HCT116 (cell line): ENCODE measurements at regions not wholly inside any gene's neighbourhood (a gene's known extent, or its start where the extent isn't known, plus 50 kb on each side); places are given as distances from the start of the nearest gene placed in this dataset.

Source experiments
- ATAC-seq: fragments of 200-7000 bp; cut with Tn5 transposase; 2 replicates; pipeline ENCODE4 v1.9.1; 2020; ENCODE audit warnings: mild to moderate bottlenecking, moderate library complexity
- BruUV-seq: library from RNA; stranded (reverse); fragments of 400-500 nt; replicated peaks from 2 replicates; lab custom pipeline; 2021; lab: Mats Ljungman, UMichigan
- CTCF ChIA-PET: fragments of 300-600 bp; sonication (Branson Sonifier 250); formaldehyde crosslinking; loops from one replicate; lab custom pipeline; 2021; ENCODE audit warnings: antibody characterized with exemption; lab: Charles Lee
- POLR2A ChIA-PET: fragments of 300-600, 350-600 bp; sonication (Branson Sonifier 250); formaldehyde crosslinking; loops from one replicate; lab custom pipeline; 2021; ENCODE audit warnings: antibody characterized with exemption; lab: Charles Lee
- RAD21 ChIA-PET, 2 experiments: fragments of 300-600 bp; sonication (Branson Sonifier 250); formaldehyde crosslinking; loops; one replicate each; lab custom pipeline; 2023; ENCODE audit warnings: low total read pairs in 2 of 2; ENCODE audit not compliant: uncharacterized antibody in 2 of 2, unreplicated experiment in 2 of 2, low non-redundant PET in 1 of 2; lab: Charles Lee
- DNase-seq: peaks from one replicate; pipeline ENCODE4 v3.0.0-alpha.2; 2010; ENCODE audit warnings: low read depth, low spot score
- H2AFZ ChIP-seq: fragments of 200-600 bp; shearing (Covaris generic), sonication (generic); 2 replicates; pipeline ENCODE4 v1.6.1; 2017; ENCODE audit warnings: low read depth, mixed run types, mixed read lengths, antibody characterized with exemption, low read length; ENCODE audit not compliant: poor library complexity, severe bottlenecking
- H3K27ac ChIP-seq: 2 replicates; pipeline ENCODE4 v1.5.1; 2012; ENCODE audit warnings: low read depth, low read length
- H3K27me3 ChIP-seq: fragments of 200-600 bp; sonication (generic); 2 replicates; pipeline ENCODE4 v1.6.1; 2016; ENCODE audit warnings: mixed run types, low read length, mixed read lengths; ENCODE audit not compliant: insufficient read depth
- H3K36me3 ChIP-seq, 2 experiments: fragments of 200-500 bp in 1 of 2; fragments of 200-600 bp in 1 of 2; sonication (Bioruptor generic) in 1 of 2; sonication (generic) in 1 of 2; 2 replicates each; pipeline versions ENCODE4 v1.5.1 to v1.6.1; 2014 to 2016; ENCODE audit warnings: low read length in 2 of 2, inconsistent platforms in 1 of 2, mixed read lengths in 1 of 2, mixed run types in 1 of 2; ENCODE audit not compliant: insufficient read depth in 2 of 2, control insufficient read depth in 1 of 2
- H3K4me1 ChIP-seq, 2 experiments: fragments of 200-600 bp in 1 of 2; sonication (generic) in 1 of 2; 2 replicates each; pipeline versions ENCODE4 v1.5.1 to v1.6.1; 2012 to 2017; ENCODE audit warnings: low read length in 2 of 2, inconsistent platforms in 1 of 2, mild to moderate bottlenecking in 1 of 2, mixed read lengths in 1 of 2, mixed run types in 1 of 2, moderate library complexity in 1 of 2; ENCODE audit not compliant: insufficient read depth in 2 of 2, control insufficient read depth in 1 of 2
- H3K4me2 ChIP-seq: fragments of 200-600 bp; sonication (generic); 2 replicates; pipeline ENCODE4 v1.6.1; 2017; ENCODE audit warnings: mixed run types, low read length, mixed read lengths
- H3K4me3 ChIP-seq, 2 experiments: fragments of 200-600 bp in 1 of 2; sonication (generic) in 1 of 2; replicated peaks in 1 of 2; 2 replicates each; pipeline ENCODE4 v1.5.1; 2011 to 2016; ENCODE audit warnings: low read length in 2 of 2, control low read depth in 1 of 2, low read depth in 1 of 2, mild to moderate bottlenecking in 1 of 2, mixed read lengths in 1 of 2, mixed run types in 1 of 2
- H3K79me2 ChIP-seq: fragments of 200-600 bp; sonication (generic); 2 replicates; pipeline ENCODE4 v1.6.1; 2017; ENCODE audit warnings: mild to moderate bottlenecking, mixed run types, low read length, moderate library complexity, mixed read lengths; ENCODE audit not compliant: insufficient read depth
- H3K9ac ChIP-seq: fragments of 200-600 bp; sonication (generic); 2 replicates; pipeline ENCODE4 v1.6.1; 2016; ENCODE audit warnings: low read length, mixed read lengths
- H3K9me2 ChIP-seq: fragments of 200-600 bp; sonication (generic), shearing (Covaris generic); 2 replicates; pipeline ENCODE4 v1.6.1; 2017; ENCODE audit warnings: mixed run types, mild to moderate bottlenecking, moderate library complexity; ENCODE audit not compliant: insufficient read depth
- H3K9me3 ChIP-seq, 2 experiments: fragments of 200-500 bp in 1 of 2; fragments of 200-600 bp in 1 of 2; sonication (Bioruptor generic) in 1 of 2; sonication (generic) in 1 of 2; 2 replicates each; pipeline ENCODE4 v1.6.1; 2014 to 2017; ENCODE audit warnings: low read length in 2 of 2, mixed read lengths in 2 of 2, inconsistent platforms in 1 of 2, low read depth in 1 of 2, mild to moderate bottlenecking in 1 of 2, mixed run types in 1 of 2, moderate library complexity in 1 of 2; ENCODE audit not compliant: control insufficient read depth in 1 of 2, insufficient read depth in 1 of 2
- H4K20me1 ChIP-seq: fragments of 200-600 bp; sonication (generic), shearing (Covaris generic); 2 replicates; pipeline ENCODE4 v1.6.1; 2017; ENCODE audit warnings: mixed run types, mild to moderate bottlenecking, moderate library complexity; ENCODE audit not compliant: insufficient read depth
- CBX3 ChIP-seq: IDR thresholded peaks from 2 replicates; pipeline ENCODE4 v1.6.1; 2012; ENCODE audit warnings: low read depth
- EGR1 ChIP-seq: IDR thresholded peaks from 2 replicates; pipeline ENCODE4 v1.6.1; 2012; ENCODE audit warnings: low read depth
- FOSL1 ChIP-seq: IDR thresholded peaks from 2 replicates; pipeline ENCODE4 v1.6.1; 2012; ENCODE audit warnings: low read depth
- POLR2A ChIP-seq: IDR thresholded peaks from 2 replicates; pipeline ENCODE4 v1.7.0; 2011; ENCODE audit warnings: borderline replicate concordance; ENCODE audit not compliant: insufficient read depth, insufficient read length; ENCODE audit errors: extremely low read depth
- REST ChIP-seq: IDR thresholded peaks from 2 replicates; pipeline ENCODE4 v1.6.1; 2012; ENCODE audit warnings: low read depth
- SIN3A ChIP-seq: IDR thresholded peaks from 2 replicates; pipeline ENCODE4 v1.6.1; 2012; ENCODE audit warnings: low read depth
- SP1 ChIP-seq: IDR thresholded peaks from 2 replicates; pipeline ENCODE4 v1.6.1; 2012; ENCODE audit warnings: low read depth
- TCF7L2 ChIP-seq: IDR thresholded peaks from 2 replicates; pipeline ENCODE4 v1.7.0; 2011; ENCODE audit warnings: borderline replicate concordance, inconsistent platforms; ENCODE audit not compliant: insufficient read depth, insufficient read length; ENCODE audit errors: extremely low read depth
- intact Hi-C: fragments of 100-400 bp; cut with micrococcal nuclease; formaldehyde crosslinking; loops from 2 replicates; pipeline ENCODE4 v1.10.0; 2022
- TF ChIP-seq, protein P1 (sequence below): IDR thresholded peaks from 2 replicates; pipeline ENCODE4 v1.6.1; 2012

DNA sequence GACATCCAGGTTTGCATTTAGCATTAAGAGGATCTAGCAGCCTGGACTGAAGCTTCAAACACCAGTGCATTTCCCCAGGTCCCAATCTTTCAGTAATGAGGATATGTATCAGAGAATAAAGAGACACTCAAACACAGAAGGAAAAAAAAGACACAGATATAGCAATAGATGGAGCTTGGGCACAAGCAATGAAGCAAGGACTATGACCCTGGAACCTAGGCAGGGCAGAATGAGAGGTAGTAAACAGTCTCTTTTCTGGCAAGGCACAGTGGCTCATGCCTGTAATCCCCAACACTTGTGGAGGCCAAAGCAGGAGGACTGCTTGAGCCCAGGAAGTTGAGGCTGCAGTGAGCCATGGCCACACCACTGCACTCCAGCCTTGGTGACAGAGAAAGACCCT is 80.7 kb upstream of the HNRNPA3 start:
- POLR2A ChIA-PET: no interaction called here
- H3K9me2 ChIP-seq: no peaks in the 10 kb centered on the region
- no peaks in the 10 kb centered on the region for H3K9me3 ChIP-seq
- no peaks in the 10 kb centered on the region for H3K4me1 ChIP-seq
- no peak overlapping the region for H3K4me2 ChIP-seq
- RAD21 ChIA-PET: no interaction called here
- H2AFZ ChIP-seq: no peak overlapping the region
- no TSS peak for BruUV-seq
- H3K4me3 ChIP-seq: no peak overlapping the region
- ATAC-seq: no peak
- TF ChIP-seq SP1 (no peak), EGR1 (no peak), CBX3 (no peak), POLR2A (no peak), SIN3A (no peak), FOSL1 (no peak), REST (no peak), TCF7L2 (no peak)
- TF ChIP-seq, protein P1, sequence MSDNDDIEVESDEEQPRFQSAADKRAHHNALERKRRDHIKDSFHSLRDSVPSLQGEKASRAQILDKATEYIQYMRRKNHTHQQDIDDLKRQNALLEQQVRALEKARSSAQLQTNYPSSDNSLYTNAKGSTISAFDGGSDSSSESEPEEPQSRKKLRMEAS: no peak
- TF ChIP-seq, all 23 proteins: peak for 0
- no peaks in the 10 kb centered on the region for H4K20me1 ChIP-seq
- CTCF ChIA-PET: no interaction called here
- H3K27me3 ChIP-seq: no peaks in the 10 kb centered on the region; the same call in 1 of the 2 replicates
- no peak overlapping the region for H3K27ac ChIP-seq
- no peaks in the 10 kb centered on the region for H3K36me3 ChIP-seq
- intact Hi-C loops: no loop called here
- H3K79me2 ChIP-seq: no peaks in the 10 kb centered on the region
- no peak for DNase-seq
- no peak overlapping the region for H3K9ac ChIP-seq
